IMR-90 (cell line): ENCODE measurements at regions not wholly inside any gene's neighbourhood (a gene's known extent, or its start where the extent isn't known, plus 50 kb on each side); places are given as distances from the start of the nearest gene placed in this dataset.

Source experiments
- ATAC-seq: fragments of 200-7000 bp; cut with Tn5 transposase; 2 replicates; pipeline ENCODE4 v1.9.1; 2020; ENCODE audit warnings: low read depth, mild to moderate bottlenecking, moderate library complexity
- BruUV-seq: library from RNA; stranded (reverse); fragments of 400-500 nt; replicated peaks from 2 replicates; lab custom pipeline; 2021; lab: Mats Ljungman, UMichigan
- CTCF ChIA-PET: fragments of 300-600 bp; formaldehyde crosslinking; extraction: SDS; loops from one replicate; lab custom pipeline; 2021; ENCODE audit warnings: antibody characterized with exemption; lab: Yijun Ruan, JAX
- POLR2A ChIA-PET: fragments of 300-600 bp; sonication (Branson Sonifier 250); formaldehyde crosslinking; loops from one replicate; lab custom pipeline; 2022; ENCODE audit warnings: antibody characterized with exemption; ENCODE audit not compliant: unreplicated experiment; lab: Charles Lee
- DNase-seq: peaks from one replicate; pipeline ENCODE4 v3.0.0; 2013
- H2AFZ ChIP-seq: replicated peaks from 2 replicates; pipeline ENCODE3; 2013; ENCODE audit warnings: low read length, mild to moderate bottlenecking; ENCODE audit not compliant: poor library complexity
- H2AK5ac ChIP-seq: 2 replicates; pipeline ENCODE4 v1.6.1; 2013; ENCODE audit warnings: low read depth, low read length, inconsistent platforms
- H2AK9ac ChIP-seq: replicated peaks from 2 replicates; pipeline ENCODE3; 2013; ENCODE audit warnings: mild to moderate bottlenecking, low read depth, low read length, moderate library complexity; ENCODE audit not compliant: poor library complexity
- H2BK120ac ChIP-seq: 2 replicates; pipeline ENCODE4 v1.6.1; 2013; ENCODE audit warnings: low read depth, low read length, inconsistent platforms
- H2BK15ac ChIP-seq: 3 replicates; pipeline ENCODE4 v1.6.1; 2013; ENCODE audit warnings: low read depth, low read length, inconsistent platforms
- H2BK20ac ChIP-seq: 2 replicates; pipeline ENCODE4 v1.6.1; 2013; ENCODE audit warnings: low read depth, mild to moderate bottlenecking, inconsistent platforms, low read length, moderate library complexity
- H2BK5ac ChIP-seq: 2 replicates; pipeline ENCODE4 v1.6.1; 2013; ENCODE audit warnings: mild to moderate bottlenecking, low read depth, low read length, inconsistent platforms; ENCODE audit not compliant: poor library complexity, severe bottlenecking
- H3K14ac ChIP-seq: replicated peaks from 2 replicates; pipeline ENCODE4 v1.6.1; 2013; ENCODE audit warnings: low read depth, low read length, inconsistent platforms
- H3K18ac ChIP-seq: 2 replicates; pipeline ENCODE4 v1.6.1; 2013; ENCODE audit warnings: low read depth, low read length, control low read depth
- H3K23ac ChIP-seq: 2 replicates; pipeline ENCODE4 v1.6.1; 2013; ENCODE audit warnings: low read depth, low read length, inconsistent platforms
- H3K27ac ChIP-seq: 2 replicates; pipeline ENCODE4 v1.5.1; 2013; ENCODE audit warnings: mild to moderate bottlenecking, control low read depth, low read length; ENCODE audit not compliant: insufficient read depth
- H3K27me3 ChIP-seq: 2 replicates; pipeline ENCODE4 v1.6.1; 2013; ENCODE audit warnings: low read length; ENCODE audit not compliant: control insufficient read depth, insufficient read depth
- H3K36me3 ChIP-seq: 2 replicates; pipeline ENCODE4 v1.6.1; 2013; ENCODE audit warnings: low read length, mixed read lengths; ENCODE audit not compliant: control insufficient read depth, insufficient read depth
- H3K4ac ChIP-seq: 2 replicates; pipeline ENCODE4 v1.6.1; 2013; ENCODE audit warnings: low read depth, low read length, inconsistent platforms
- H3K4me1 ChIP-seq: 2 replicates; pipeline ENCODE4 v1.6.1; 2013; ENCODE audit warnings: low read length, mixed read lengths; ENCODE audit not compliant: control insufficient read depth, insufficient read depth
- H3K4me2 ChIP-seq: 2 replicates; pipeline ENCODE4 v1.6.1; 2013; ENCODE audit warnings: low read depth, mild to moderate bottlenecking, control low read depth, low read length, moderate library complexity
- H3K4me3 ChIP-seq: 2 replicates; pipeline ENCODE4 v1.5.1; 2013; ENCODE audit warnings: low read depth, mild to moderate bottlenecking, control low read depth, low read length, moderate library complexity; ENCODE audit not compliant: insufficient read depth
- H3K56ac ChIP-seq: 2 replicates; pipeline ENCODE4 v1.6.1; 2013; ENCODE audit warnings: low read length, inconsistent platforms; ENCODE audit not compliant: insufficient read depth; ENCODE audit errors: extremely low read depth
- H3K79me1 ChIP-seq, 2 experiments: 2 replicates each; pipeline ENCODE4 v1.6.1; 2013; ENCODE audit warnings: low read length in 2 of 2, inconsistent platforms in 1 of 2, low read depth in 1 of 2
- H3K9ac ChIP-seq: 2 replicates; pipeline ENCODE4 v1.6.1; 2013; ENCODE audit warnings: low read depth, low read length, control low read depth
- H3K9me1 ChIP-seq: 2 replicates; pipeline ENCODE4 v1.6.1; 2013; ENCODE audit warnings: low read length, inconsistent platforms; ENCODE audit not compliant: insufficient read depth
- H3K9me3 ChIP-seq: 2 replicates; pipeline ENCODE4 v1.6.1; 2013; ENCODE audit warnings: low read length; ENCODE audit not compliant: control insufficient read depth, insufficient read depth
- H4K20me1 ChIP-seq: 2 replicates; pipeline ENCODE4 v1.6.1; 2013; ENCODE audit warnings: low read length, inconsistent platforms; ENCODE audit not compliant: insufficient read depth
- H4K5ac ChIP-seq: 2 replicates; pipeline ENCODE4 v1.6.1; 2013; ENCODE audit warnings: mild to moderate bottlenecking, low read depth, low read length, control low read depth
- H4K8ac ChIP-seq, 2 experiments: 2 replicates each; pipeline ENCODE4 v1.6.1; 2013; ENCODE audit warnings: low read depth in 2 of 2, low read length in 2 of 2, control low read depth in 1 of 2, inconsistent platforms in 1 of 2
- H4K91ac ChIP-seq: 2 replicates; pipeline ENCODE4 v1.6.1; 2013; ENCODE audit warnings: low read depth, low read length, inconsistent platforms; ENCODE audit not compliant: insufficient read depth
- CEBPB ChIP-seq: IDR thresholded peaks from 2 replicates; pipeline ENCODE4 v1.6.1; 2012; ENCODE audit warnings: low read depth, low read length, improper control_type of control experiment
- ELK1 ChIP-seq: fragments of 150-350 bp; IDR thresholded peaks from 2 replicates; pipeline ENCODE4 v1.6.1; 2016; ENCODE audit warnings: low read depth, mild to moderate bottlenecking, low read length, moderate library complexity, borderline replicate concordance
- FOS ChIP-seq: fragments of 150-350 bp; IDR thresholded peaks from 2 replicates; pipeline ENCODE4 v1.6.1; 2016; ENCODE audit warnings: low read depth, low read length
- MAZ ChIP-seq: IDR thresholded peaks from 2 replicates; pipeline ENCODE4 v1.6.1; 2012; ENCODE audit warnings: low read depth, mild to moderate bottlenecking, low read length, improper control_type of control experiment, moderate library complexity, borderline replicate concordance
- MXI1 ChIP-seq: IDR thresholded peaks from 2 replicates; pipeline ENCODE4 v1.6.1; 2012; ENCODE audit warnings: low read depth, mild to moderate bottlenecking, low read length, moderate library complexity, borderline replicate concordance
- NFE2L2 ChIP-seq: fragments of 150-350 bp; IDR thresholded peaks from 2 replicates; pipeline ENCODE4 v1.6.1; 2016; ENCODE audit warnings: low read depth, mild to moderate bottlenecking, low read length
- RFX5 ChIP-seq: IDR thresholded peaks from 2 replicates; pipeline ENCODE4 v1.8.0; 2012; ENCODE audit warnings: low read depth, mild to moderate bottlenecking, low read length, moderate library complexity
- WGBS, 2 experiments: methylation state at CpG; one replicate each; pipeline versions ENCODE4 v1.1.5 to v1.1.7; 2013; ENCODE audit warnings: missing lambda C conversion rate in 2 of 2; ENCODE audit not compliant: insufficient read length in 1 of 2; ENCODE audit errors: extremely low coverage in 2 of 2; 5-methylcytosine and 5-hydroxymethylcytosine counted together
- dilution Hi-C: fragments of 300-500 bp; cut with HindIII; formaldehyde crosslinking; loops from one replicate; pipeline ENCODE4 v1.14.3; 2018; ENCODE audit warnings: low sequenced_read_pairs; ENCODE audit not compliant: unreplicated experiment
- in situ Hi-C: fragments of 300-500 bp; cut with MboI; formaldehyde crosslinking; loops from 3 replicates; pipeline ENCODE4 v1.14.3; 2019; ENCODE audit warnings: low sequenced_read_pairs, inconsistent platforms, mixed read lengths
- intact Hi-C: fragments of 100-400 bp; cut with micrococcal nuclease; formaldehyde crosslinking; loops from 2 replicates; pipeline ENCODE4 v1.10.0; 2022

- POLR2A ChIA-PET = no interaction called here
- H3K36me3 ChIP-seq = no peaks in the 10 kb centered on the region
These were observed 71.4 kb upstream of the LRIG1 start for GRCh38 chr3:66572090-66572675.

More at GRCh38 chr3:66572090-66572675, 71.4 kb upstream of the LRIG1 start:
- intact Hi-C loops (no loop called here), dilution Hi-C loops (no loop called here), in situ Hi-C loops (no loop called here)
- Histone ChIP-seq H2BK20ac (no peak overlapping the region), H4K5ac (no peak overlapping the region), H3K4me1 (no peaks in the 10 kb centered on the region), H3K9ac (no peak overlapping the region), H2AK9ac (no peak overlapping the region), H3K23ac (no peak overlapping the region), H2BK5ac (no peak overlapping the region), H4K20me1 (no peaks in the 10 kb centered on the region), H2BK120ac (no peak overlapping the region), H3K27ac (no peak overlapping the region), H3K18ac (no peak overlapping the region), H3K4ac (no peak overlapping the region), H3K4me3 (no peak overlapping the region), H3K27me3 (no peaks in the 10 kb centered on the region), H2BK15ac (no peak overlapping the region), H3K56ac (no peak overlapping the region), H3K9me3 (peaks cover 2% of the 10 kb centered on the region; the same call in 1 of the 2 replicates), H3K9me1 (no peaks in the 10 kb centered on the region; the same call in 1 of the 2 replicates), H3K79me1 (no peaks in the 10 kb centered on the region), H4K91ac (no peak overlapping the region), H2AK5ac (no peak overlapping the region), H2AFZ (no peak overlapping the region), H3K4me2 (no peak overlapping the region), H3K14ac (no peak overlapping the region), H4K8ac (no peak overlapping the region)
- ATAC-seq (no peak), DNase-seq (no peak)
- BruUV-seq = no TSS peak
- CTCF ChIA-PET = no interaction called here
- 60% methylated on average over 1 of the region's 5 CpGs; no CpG with 5 or more reads in 1 of the 2 experiments for WGBS, 2 experiments
- TF ChIP-seq NFE2L2 (no peak), RFX5 (no peak), MAZ (no peak), FOS (no peak), MXI1 (no peak), CEBPB (no peak), ELK1 (no peak)
